ENCODE measurements at regions not wholly inside any gene's neighbourhood (a gene's known extent, or its start where the extent isn't known, plus 50 kb on each side); places are given as distances from the start of the nearest gene placed in this dataset.

GRCh38 chrX:44747969-44748368 is 95.9 kb upstream of the DUSP21 start:
- H3K27ac ChIP-seq (ENCODE audit: extremely low read length, insufficient read depth, low read length) = no peak overlapping the region
- FAIRE-seq (no peak), ATAC-seq (no peak), DNase-seq (ENCODE audit: low spot score) (no peak)
- no peak overlapping the region for H2AFZ ChIP-seq (ENCODE audit: low read length)
- H3K4me1 ChIP-seq (ENCODE audit: insufficient read depth, low read length) = no peaks in the 10 kb centered on the region
- no peak overlapping the region for H3K4me3 ChIP-seq (replicated peaks in 1 of 3; ENCODE audit: insufficient read depth in 1 of 3, low read depth in 2 of 3, low read length in 3 of 3)
- H3K36me3 ChIP-seq (replicated peaks in 1 of 2; ENCODE audit: control insufficient read depth in 1 of 2, insufficient read depth in 2 of 2, low read length in 2 of 2) = no peaks in the 10 kb centered on the region
- intact Hi-C loops (cut with micrococcal nuclease; ENCODE audit: unreplicated experiment) (no loop called here), in situ Hi-C loops (cut with HindIII; ENCODE audit: extremely low pct_ligation_motif_present, low pct_unique_long_range_greater_than_20kb) (no loop called here)
- no peaks in the 10 kb centered on the region for H3K9me3 ChIP-seq (ENCODE audit: low read length)
- 7% methylated on average over 2 of the region's 2 CpGs for WGBS (ENCODE audit: low lambda C conversion rate)
- CTCF ChIA-PET (ENCODE audit: low intra/inter-chr PET ratio, low total read pairs) = no interaction called here
- BruUV-seq (replicated peaks) = no TSS peak
- H3K4me2 ChIP-seq (ENCODE audit: low read depth, low read length) = no peak overlapping the region
- H4K20me1 ChIP-seq (ENCODE audit: insufficient read depth, low read length) = no peaks in the 10 kb centered on the region
- POLR2A ChIA-PET = no interaction called here
- H3K79me2 ChIP-seq (ENCODE audit: insufficient read depth, low read length) = no peaks in the 10 kb centered on the region
- no peaks in the 10 kb centered on the region for H3K27me3 ChIP-seq (ENCODE audit: control insufficient read depth in 1 of 2, insufficient read depth in 2 of 2, low read length in 2 of 2)
- H3K9ac ChIP-seq (ENCODE audit: insufficient read depth, low read depth, low read length) = no peak overlapping the region
- TF ChIP-seq MTF1 (CRISPR knock-in tag; IDR thresholded peaks at IDR 0.05) = no peak
- no peak for TF ChIP-seq GLMP (CRISPR knock-in tag; IDR thresholded peaks at IDR 0.05; ENCODE audit: borderline replicate concordance)
- TF ChIP-seq ZFP91 (CRISPR knock-in tag; IDR thresholded peaks at IDR 0.05; ENCODE audit: borderline replicate concordance) = no peak
- no peak for TF ChIP-seq MAF1 (CRISPR knock-in tag; IDR thresholded peaks at IDR 0.05; ENCODE audit: borderline replicate concordance)
- no peak for TF ChIP-seq ZNF30 (CRISPR knock-in tag; IDR thresholded peaks at IDR 0.05)
- TF ChIP-seq ONECUT2 (CRISPR knock-in tag; IDR thresholded peaks at IDR 0.05) = no peak
- TF ChIP-seq ZNF776 (CRISPR knock-in tag; IDR thresholded peaks at IDR 0.05) = no peak
- TF ChIP-seq STAT5B (CRISPR knock-in tag; IDR thresholded peaks at IDR 0.05) = no peak
- TF ChIP-seq ZNF646 (CRISPR knock-in tag; IDR thresholded peaks at IDR 0.05) = no peak
- no peak for TF ChIP-seq ZSCAN22 (CRISPR knock-in tag; IDR thresholded peaks at IDR 0.05)
- TF ChIP-seq FOXM1 (CRISPR knock-in tag; IDR thresholded peaks at IDR 0.05) = no peak
- no peak for TF ChIP-seq CBX1 (IDR thresholded peaks at IDR 0.05; ENCODE audit: low read depth)
- no peak for TF ChIP-seq MYNN (CRISPR knock-in tag; IDR thresholded peaks at IDR 0.05; ENCODE audit: low read depth)
- TF ChIP-seq ZNF362 (CRISPR knock-in tag; IDR thresholded peaks at IDR 0.05; ENCODE audit: borderline replicate concordance) = no peak
- no peak for TF ChIP-seq ZFP36 (IDR thresholded peaks at IDR 0.05; ENCODE audit: borderline replicate concordance, low read depth, low read length, partially characterized antibody)
- TF ChIP-seq ZNF720 (CRISPR knock-in tag; IDR thresholded peaks at IDR 0.05) = no peak
- TF ChIP-seq HDAC2 (CRISPR knock-in tag; IDR thresholded peaks at IDR 0.05) = no peak

All from HepG2 (cell line).